ENCODE measurements at regions not wholly inside any gene's neighbourhood (a gene's known extent, or its start where the extent isn't known, plus 50 kb on each side); places are given as distances from the start of the nearest gene placed in this dataset.

DNA sequence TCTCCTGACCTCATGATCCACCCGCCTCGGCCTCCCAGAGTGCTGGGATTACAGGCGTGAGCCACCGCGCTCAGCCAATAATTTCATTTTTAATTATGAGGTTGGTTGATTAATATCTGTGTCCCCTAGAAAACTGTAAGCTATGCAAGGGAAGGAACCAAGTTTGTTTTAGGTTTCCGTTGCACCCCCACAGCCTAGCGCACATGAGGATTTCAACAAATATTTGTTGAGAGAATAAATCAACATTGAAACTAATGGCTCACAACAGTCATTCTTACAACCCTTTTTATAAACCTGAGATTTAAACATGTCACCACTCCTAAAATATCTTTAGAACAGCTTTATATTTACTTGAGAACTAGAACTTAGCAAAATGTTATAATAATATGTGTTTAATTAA is 114.0 kb upstream of the CARMIL1 start:
- TF ChIP-seq, protein P1, sequence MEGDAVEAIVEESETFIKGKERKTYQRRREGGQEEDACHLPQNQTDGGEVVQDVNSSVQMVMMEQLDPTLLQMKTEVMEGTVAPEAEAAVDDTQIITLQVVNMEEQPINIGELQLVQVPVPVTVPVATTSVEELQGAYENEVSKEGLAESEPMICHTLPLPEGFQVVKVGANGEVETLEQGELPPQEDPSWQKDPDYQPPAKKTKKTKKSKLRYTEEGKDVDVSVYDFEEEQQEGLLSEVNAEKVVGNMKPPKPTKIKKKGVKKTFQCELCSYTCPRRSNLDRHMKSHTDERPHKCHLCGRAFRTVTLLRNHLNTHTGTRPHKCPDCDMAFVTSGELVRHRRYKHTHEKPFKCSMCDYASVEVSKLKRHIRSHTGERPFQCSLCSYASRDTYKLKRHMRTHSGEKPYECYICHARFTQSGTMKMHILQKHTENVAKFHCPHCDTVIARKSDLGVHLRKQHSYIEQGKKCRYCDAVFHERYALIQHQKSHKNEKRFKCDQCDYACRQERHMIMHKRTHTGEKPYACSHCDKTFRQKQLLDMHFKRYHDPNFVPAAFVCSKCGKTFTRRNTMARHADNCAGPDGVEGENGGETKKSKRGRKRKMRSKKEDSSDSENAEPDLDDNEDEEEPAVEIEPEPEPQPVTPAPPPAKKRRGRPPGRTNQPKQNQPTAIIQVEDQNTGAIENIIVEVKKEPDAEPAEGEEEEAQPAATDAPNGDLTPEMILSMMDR (IDR thresholded peaks at IDR 0.05; ENCODE audit: low read depth, low read length, missing control alignments), result no peak
- Histone ChIP-seq H3K27me3 (replicated peaks) (no peaks in the 10 kb centered on the region), H3K27ac (no peak overlapping the region), H3K36me3 (replicated peaks) (no peaks in the 10 kb centered on the region), H3K4me3 (ENCODE audit: low read depth, low read length) (no peak overlapping the region)
- in situ Hi-C loops (cut with HindIII; ENCODE audit: low pct_ligation_motif_present, low sequenced_read_pairs), result no loop called here
- DNase-seq, result no peak

DNA sequence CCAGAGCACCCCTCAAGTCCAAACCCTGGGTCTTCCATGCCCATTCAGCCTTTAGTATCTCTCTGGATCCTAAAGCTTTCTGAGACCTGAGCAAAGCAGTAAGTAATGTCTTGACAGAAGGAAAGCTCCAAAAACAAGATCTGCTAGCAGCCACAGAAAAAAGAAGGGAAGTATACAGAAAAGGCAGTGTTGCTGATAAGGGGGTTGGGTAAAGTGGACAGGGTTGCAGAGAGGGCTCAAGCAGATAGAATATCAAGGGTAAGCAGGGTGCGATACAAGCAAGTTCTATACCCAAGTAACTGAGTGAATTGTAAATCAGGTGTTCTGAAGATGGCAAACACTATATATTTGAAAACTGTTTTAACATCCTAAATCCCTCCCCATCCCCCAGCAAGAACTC is 113.4 kb upstream of the CARMIL1 start:
- Histone ChIP-seq H3K27ac (no peak overlapping the region), H3K27me3 (replicated peaks) (no peaks in the 10 kb centered on the region), H3K36me3 (replicated peaks) (no peaks in the 10 kb centered on the region), H3K4me3 (ENCODE audit: low read depth, low read length) (no peak overlapping the region)
- no peak for DNase-seq
- TF ChIP-seq, protein P1 (IDR thresholded peaks at IDR 0.05; ENCODE audit: low read depth, low read length, missing control alignments), result no peak
- in situ Hi-C loops (cut with HindIII; ENCODE audit: low pct_ligation_motif_present, low sequenced_read_pairs), result no loop called here

DNA sequence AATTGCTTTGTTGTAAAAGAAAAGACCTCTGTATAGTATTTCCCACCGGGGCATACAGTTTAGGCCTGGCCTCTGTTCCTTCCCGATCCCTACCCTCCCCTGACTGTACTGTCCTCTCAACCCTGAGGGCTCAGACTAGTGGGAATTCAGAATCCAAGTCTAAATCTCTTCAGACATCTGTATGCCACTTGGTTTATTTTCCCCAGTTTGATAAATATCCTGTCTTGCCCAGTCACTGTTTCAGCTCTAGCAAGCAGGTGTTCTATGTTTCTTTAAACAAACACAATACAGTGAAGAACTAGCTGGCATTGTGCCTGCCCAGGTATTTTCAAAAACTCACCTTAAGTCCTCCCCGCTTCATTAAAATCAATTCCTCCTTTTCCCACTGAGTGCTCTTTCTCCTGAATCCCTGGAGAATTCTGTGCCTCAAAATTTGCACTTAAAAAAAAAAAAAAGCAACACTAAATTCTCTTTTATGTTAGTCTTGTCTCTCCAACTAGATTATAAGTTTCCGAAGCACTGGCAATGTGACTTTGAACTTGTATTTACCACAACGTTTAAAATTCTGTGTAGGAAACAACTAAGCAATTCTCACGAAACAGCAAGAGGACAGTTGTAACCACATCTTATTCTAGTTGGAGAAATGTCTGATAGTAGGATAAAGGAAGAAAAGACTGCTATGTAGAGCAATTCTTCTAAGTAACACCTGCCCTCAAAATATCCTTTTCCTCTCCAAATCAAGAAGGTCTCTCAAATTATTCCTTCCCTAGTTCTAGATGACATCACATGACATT is 112.0 kb upstream of the CARMIL1 start:
- no peak overlapping the region for H3K27ac ChIP-seq
- TF ChIP-seq, protein P1 (IDR thresholded peaks at IDR 0.05; ENCODE audit: low read depth, low read length, missing control alignments), result no peak
- H3K27me3 ChIP-seq (replicated peaks), result no peaks in the 10 kb centered on the region
- DNase-seq, result no peak
- in situ Hi-C loops (cut with HindIII; ENCODE audit: low pct_ligation_motif_present, low sequenced_read_pairs), result no loop called here
- no peaks in the 10 kb centered on the region for H3K36me3 ChIP-seq (replicated peaks)
- no peak overlapping the region for H3K4me3 ChIP-seq (ENCODE audit: low read depth, low read length)

DNA sequence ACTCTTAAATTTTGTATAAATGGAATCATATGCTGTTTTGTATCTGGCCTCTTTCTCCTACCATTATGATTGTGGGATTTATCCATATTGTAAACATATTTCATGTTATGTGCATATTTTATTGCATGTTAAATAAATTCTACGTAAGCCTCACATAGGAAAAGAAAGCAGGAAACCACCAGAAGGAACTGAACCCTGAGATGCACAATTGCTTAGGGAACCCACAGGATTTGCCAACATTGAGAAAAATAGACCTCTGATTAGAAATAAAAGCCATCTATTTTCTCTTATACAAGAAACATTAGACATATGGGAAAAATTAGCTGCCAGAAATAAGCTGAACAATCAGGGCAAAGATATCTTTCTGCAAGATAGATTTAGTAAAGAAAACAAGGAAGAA is 111.2 kb upstream of the CARMIL1 start:
- H3K27ac ChIP-seq, result no peak overlapping the region

DNA sequence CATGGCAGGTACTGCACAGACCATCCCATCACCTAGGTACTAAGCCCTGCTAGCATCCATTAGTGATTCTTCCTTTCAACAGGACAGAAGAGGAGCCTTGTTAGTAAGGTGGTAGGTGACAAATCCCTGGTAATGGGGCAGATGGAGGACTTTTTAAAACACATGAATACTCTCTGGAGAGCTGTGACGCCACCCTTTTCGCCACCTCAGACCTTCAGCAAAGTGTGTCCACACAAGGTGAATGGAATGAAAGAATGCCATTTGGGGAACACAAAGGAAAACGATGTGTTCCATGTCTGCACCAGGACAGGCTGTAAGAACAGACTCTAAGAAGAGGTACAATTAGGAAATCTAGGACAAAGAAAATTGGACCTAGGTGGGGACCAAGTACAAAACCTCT is 110.5 kb upstream of the CARMIL1 start:
- H3K36me3 ChIP-seq (replicated peaks), result no peaks in the 10 kb centered on the region
- in situ Hi-C loops (cut with HindIII; ENCODE audit: low pct_ligation_motif_present, low sequenced_read_pairs), result no loop called here
- H3K4me3 ChIP-seq (ENCODE audit: low read depth, low read length), result no peak overlapping the region
- H3K27ac ChIP-seq, result no peak overlapping the region
- TF ChIP-seq, protein P1 (IDR thresholded peaks at IDR 0.05; ENCODE audit: low read depth, low read length, missing control alignments), result no peak
- H3K27me3 ChIP-seq (replicated peaks), result no peaks in the 10 kb centered on the region
- DNase-seq, result no peak

More for the DNA sequence above, 111.2 kb upstream of the CARMIL1 start:
- Histone ChIP-seq H3K27me3 (replicated peaks) (no peaks in the 10 kb centered on the region), H3K4me3 (ENCODE audit: low read depth, low read length) (no peak overlapping the region), H3K36me3 (replicated peaks) (no peaks in the 10 kb centered on the region)
- in situ Hi-C loops (cut with HindIII; ENCODE audit: low pct_ligation_motif_present, low sequenced_read_pairs), result no loop called here
- TF ChIP-seq, protein P1 (IDR thresholded peaks at IDR 0.05; ENCODE audit: low read depth, low read length, missing control alignments), result no peak
- no peak for DNase-seq

DNA sequence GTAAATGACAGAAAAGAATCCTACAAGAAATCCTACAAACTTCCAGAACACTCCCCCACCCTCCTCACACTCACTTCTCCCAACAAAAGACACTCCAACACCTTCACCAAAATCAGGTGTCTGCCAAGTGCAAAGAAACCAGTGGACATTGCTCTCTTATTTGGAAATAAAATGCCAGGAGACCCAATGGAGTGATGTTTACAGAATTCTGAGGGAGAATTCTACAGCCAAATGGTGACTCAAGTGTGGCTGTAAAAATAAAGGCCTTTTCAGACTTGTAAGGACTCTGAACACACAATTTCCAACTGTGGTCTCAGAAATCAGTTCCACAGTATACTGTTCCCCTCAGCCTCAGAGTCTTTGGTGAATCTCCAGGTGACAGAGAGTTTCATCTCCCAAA is 109.6 kb upstream of the CARMIL1 start:
- in situ Hi-C loops (cut with HindIII; ENCODE audit: low pct_ligation_motif_present, low sequenced_read_pairs), result no loop called here
- no peaks in the 10 kb centered on the region for H3K36me3 ChIP-seq (replicated peaks)
- peak overlapping the region; percentile 23 for H3K27ac ChIP-seq
- TF ChIP-seq, protein P1 (IDR thresholded peaks at IDR 0.05; ENCODE audit: low read depth, low read length, missing control alignments), result no peak
- no peak overlapping the region for H3K4me3 ChIP-seq (ENCODE audit: low read depth, low read length)
- DNase-seq, result no peak
- no peaks in the 10 kb centered on the region for H3K27me3 ChIP-seq (replicated peaks)
